ENCODE measurements at regions not wholly inside any gene's neighbourhood (a gene's known extent, or its start where the extent isn't known, plus 50 kb on each side); places are given as distances from the start of the nearest gene placed in this dataset.

GRCh38 chr6:44561060-44561623, 173.6 kb downstream of the CDC5L start:
- no peak for DNase-seq

- DNase-seq, result no peak
Measured at GRCh38 chr6:44561832-44562665, 174.5 kb downstream of the CDC5L start.

- DNase-seq, result no peak
Measured at GRCh38 chr6:44563397-44563796, 175.9 kb downstream of the CDC5L start.

GRCh38 chr6:44564906-44565524, 177.5 kb downstream of the CDC5L start:
- DNase-seq, result no peak

GRCh38 chr6:44567406-44567805, 179.9 kb downstream of the CDC5L start:
- DNase-seq, result no peak

GRCh38 chr6:44569131-44569530, 181.6 kb downstream of the CDC5L start:
- no peak for DNase-seq

- DNase-seq, result no peak
Measured at GRCh38 chr6:44569931-44570385, 182.5 kb downstream of the CDC5L start.

GRCh38 chr6:44571510-44571909, 184.0 kb downstream of the CDC5L start:
- DNase-seq, result no peak

GRCh38 chr6:44572346-44572745, 184.8 kb downstream of the CDC5L start:
- no peak for DNase-seq

- no peak for DNase-seq
Measured at GRCh38 chr6:44575644-44576043, 188.1 kb downstream of the CDC5L start.

GRCh38 chr6:44576132-44576631, 188.7 kb downstream of the CDC5L start:
- DNase-seq, result no peak

- DNase-seq, result no peak
Measured at GRCh38 chr6:44580901-44581300, 193.4 kb downstream of the CDC5L start.

- DNase-seq, result no peak
Measured at GRCh38 chr6:44582930-44583329, 195.4 kb downstream of the CDC5L start.

GRCh38 chr6:44590471-44590870, 203.0 kb downstream of the CDC5L start:
- no peak for DNase-seq

GRCh38 chr6:44593539-44593944, 206.0 kb downstream of the CDC5L start:
- DNase-seq, result peak; percentile 47

GRCh38 chr6:44594481-44594880, 207.0 kb downstream of the CDC5L start:
- no peak for DNase-seq

GRCh38 chr6:44598679-44599078, 211.2 kb downstream of the CDC5L start:
- no peak for DNase-seq

- no peak for DNase-seq
Measured at GRCh38 chr6:44599672-44600071, 212.2 kb downstream of the CDC5L start.

GRCh38 chr6:44603044-44603686, 215.7 kb downstream of the CDC5L start:
- no peak for DNase-seq

- DNase-seq, result no peak
Measured at GRCh38 chr6:44606504-44606903, 219.0 kb downstream of the CDC5L start.

GRCh38 chr6:44606976-44607375, 219.5 kb downstream of the CDC5L start:
- DNase-seq, result no peak

- no peak for DNase-seq
Measured at GRCh38 chr6:44608175-44608574, 220.7 kb downstream of the CDC5L start.

GRCh38 chr6:44609051-44609612, 221.6 kb downstream of the CDC5L start:
- no peak for DNase-seq

All from NCI-H146 (cell line).